ENCODE measurements at regions not wholly inside any gene's neighbourhood (a gene's known extent, or its start where the extent isn't known, plus 50 kb on each side); places are given as distances from the start of the nearest gene placed in this dataset.

DNA sequence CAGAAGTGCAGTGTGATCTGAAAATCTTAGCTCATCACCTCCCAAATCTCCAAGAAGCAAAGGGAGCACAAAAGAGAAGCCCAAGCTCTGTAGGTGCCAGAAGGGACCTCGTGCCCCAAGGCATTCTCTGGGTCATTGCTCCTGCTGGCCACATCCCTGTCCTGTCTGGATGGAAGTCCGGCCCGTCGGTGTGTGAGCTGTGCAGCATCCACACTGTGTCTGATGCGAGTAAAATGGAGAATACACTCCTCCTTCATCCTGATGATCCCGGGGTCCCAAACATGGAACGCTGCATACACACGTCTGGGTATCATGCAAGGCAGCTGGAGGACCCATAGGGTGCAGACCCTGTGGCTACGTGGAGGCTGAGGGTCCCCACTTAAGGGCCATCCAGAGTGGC lies 851.4 kb downstream of the GALR1 start:
- TF ChIP-seq, protein P1, sequence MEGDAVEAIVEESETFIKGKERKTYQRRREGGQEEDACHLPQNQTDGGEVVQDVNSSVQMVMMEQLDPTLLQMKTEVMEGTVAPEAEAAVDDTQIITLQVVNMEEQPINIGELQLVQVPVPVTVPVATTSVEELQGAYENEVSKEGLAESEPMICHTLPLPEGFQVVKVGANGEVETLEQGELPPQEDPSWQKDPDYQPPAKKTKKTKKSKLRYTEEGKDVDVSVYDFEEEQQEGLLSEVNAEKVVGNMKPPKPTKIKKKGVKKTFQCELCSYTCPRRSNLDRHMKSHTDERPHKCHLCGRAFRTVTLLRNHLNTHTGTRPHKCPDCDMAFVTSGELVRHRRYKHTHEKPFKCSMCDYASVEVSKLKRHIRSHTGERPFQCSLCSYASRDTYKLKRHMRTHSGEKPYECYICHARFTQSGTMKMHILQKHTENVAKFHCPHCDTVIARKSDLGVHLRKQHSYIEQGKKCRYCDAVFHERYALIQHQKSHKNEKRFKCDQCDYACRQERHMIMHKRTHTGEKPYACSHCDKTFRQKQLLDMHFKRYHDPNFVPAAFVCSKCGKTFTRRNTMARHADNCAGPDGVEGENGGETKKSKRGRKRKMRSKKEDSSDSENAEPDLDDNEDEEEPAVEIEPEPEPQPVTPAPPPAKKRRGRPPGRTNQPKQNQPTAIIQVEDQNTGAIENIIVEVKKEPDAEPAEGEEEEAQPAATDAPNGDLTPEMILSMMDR (IDR thresholded peaks at IDR 0.05; ENCODE audit: control extremely low read depth, extremely low read depth, low read depth, missing control alignments), result no peak
- CTCF ChIA-PET, result interaction anchor here (1.3 kb wide), 1 partner anchor 13 kb away, joined by 3 read pairs; no protein-coding TSS in a partner anchor
- POLR2A ChIA-PET, result no interaction called here
- DNase-seq (ENCODE audit: extremely low spot score), result no peak

GRCh38 chr18:78102135-78102534 lies 852.5 kb downstream of the GALR1 start:
- ChIA-PET POLR2A (no interaction called here), CTCF (no interaction called here)
- TF ChIP-seq, protein P1 (IDR thresholded peaks at IDR 0.05; ENCODE audit: control extremely low read depth, extremely low read depth, low read depth, missing control alignments), result no peak
- no peak for DNase-seq (ENCODE audit: extremely low spot score)

DNA sequence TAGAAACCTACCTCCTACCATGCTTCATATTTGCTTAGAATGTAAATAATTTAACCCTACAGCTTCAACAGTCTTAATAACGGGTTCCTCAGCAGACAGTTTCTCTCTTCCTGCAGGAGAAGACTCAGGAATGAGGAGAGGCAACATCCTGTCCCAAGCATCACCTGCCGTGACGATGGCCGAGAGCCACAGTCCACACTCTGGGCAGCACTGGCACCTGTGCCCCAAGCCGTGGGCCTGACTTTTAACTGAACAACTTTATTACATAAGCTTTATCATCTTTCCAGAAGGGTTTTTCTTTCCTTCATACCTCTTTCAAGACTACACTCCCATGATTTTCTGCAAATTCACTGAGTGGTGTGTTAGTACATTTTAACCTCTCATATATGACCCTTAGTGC lies 856.0 kb downstream of the GALR1 start:
- TF ChIP-seq, protein P1 (IDR thresholded peaks at IDR 0.05; ENCODE audit: control extremely low read depth, extremely low read depth, low read depth, missing control alignments), result no peak
- CTCF ChIA-PET, result no interaction called here
- no peak for DNase-seq (ENCODE audit: extremely low spot score)
- POLR2A ChIA-PET, result no interaction called here

DNA sequence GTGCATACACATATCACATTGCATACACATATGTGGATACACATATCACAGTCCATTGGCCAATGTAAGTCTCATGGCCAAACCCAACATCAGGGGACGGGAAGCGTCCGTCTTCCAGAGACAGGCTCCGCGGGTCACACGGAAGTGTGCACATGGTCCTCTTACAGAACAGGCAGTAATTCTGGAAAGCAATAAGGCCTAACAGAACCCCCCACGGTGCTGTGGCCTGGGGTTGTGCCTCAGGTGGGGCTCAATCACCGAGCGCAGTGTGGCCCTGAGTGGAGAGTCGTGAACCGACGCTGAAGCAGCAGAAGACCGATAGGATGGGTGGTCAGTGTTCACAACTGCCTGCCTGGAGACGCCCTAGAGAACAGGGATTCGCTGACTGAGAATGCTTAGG lies 857.3 kb downstream of the GALR1 start:
- TF ChIP-seq, protein P1 (IDR thresholded peaks at IDR 0.05; ENCODE audit: control extremely low read depth, extremely low read depth, low read depth, missing control alignments), result no peak
- POLR2A ChIA-PET, result no interaction called here
- no peak for DNase-seq (ENCODE audit: extremely low spot score)
- CTCF ChIA-PET, result no interaction called here

DNA sequence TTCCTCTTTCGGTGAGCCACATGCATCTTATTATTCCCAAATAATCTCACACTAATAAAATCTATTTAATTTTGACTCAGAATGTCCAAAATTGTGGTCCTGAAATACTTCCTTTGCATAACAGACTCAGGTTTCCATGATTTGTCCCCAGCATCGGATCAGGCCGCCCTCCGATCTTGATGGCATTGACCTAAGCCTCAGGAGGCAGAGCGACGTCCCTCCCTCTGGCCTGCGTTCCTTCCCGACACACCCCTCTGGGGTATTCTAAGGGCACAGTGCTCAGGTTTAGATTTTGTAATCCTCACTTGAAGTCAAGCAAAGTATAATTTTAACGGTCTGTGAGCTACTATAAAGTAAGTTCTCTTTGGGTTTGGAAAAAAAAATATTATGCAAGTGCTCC lies 857.7 kb downstream of the GALR1 start:
- ChIA-PET POLR2A (no interaction called here), CTCF (no interaction called here)
- no peak for DNase-seq (ENCODE audit: extremely low spot score)
- TF ChIP-seq, protein P1 (IDR thresholded peaks at IDR 0.05; ENCODE audit: control extremely low read depth, extremely low read depth, low read depth, missing control alignments), result no peak

DNA sequence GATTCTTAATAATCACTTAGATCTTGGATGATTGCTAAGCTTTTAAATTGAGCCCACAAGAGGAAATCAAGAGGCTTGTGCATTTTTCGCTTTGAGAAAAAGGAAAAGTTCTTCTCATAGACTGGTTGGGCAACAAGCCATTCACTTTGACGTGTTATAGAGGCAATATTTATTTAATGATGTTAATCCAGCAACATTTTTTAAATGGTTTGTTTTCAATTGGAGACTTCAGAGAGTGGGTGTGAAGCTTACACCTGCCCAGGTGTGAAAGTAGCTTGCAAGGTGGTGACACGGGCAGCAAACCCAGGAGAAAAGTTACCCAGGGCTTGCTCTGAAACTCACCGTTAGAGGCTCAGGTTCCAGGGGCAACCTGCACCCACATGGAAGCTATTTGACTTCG lies 858.9 kb downstream of the GALR1 start:
- ChIA-PET CTCF (no interaction called here), POLR2A (no interaction called here)
- DNase-seq (ENCODE audit: extremely low spot score), result no peak
- TF ChIP-seq, protein P1 (IDR thresholded peaks at IDR 0.05; ENCODE audit: control extremely low read depth, extremely low read depth, low read depth, missing control alignments), result no peak

All from GM10248 (cell line).